Neuronal stem cell (in vitro differentiated cells): ENCODE measurements at regions not wholly inside any gene's neighbourhood (a gene's known extent, or its start where the extent isn't known, plus 50 kb on each side); places are given as distances from the start of the nearest gene placed in this dataset.

Source experiments
- DNase-seq: peaks from one replicate; pipeline ENCODE4 v3.0.0-alpha.2; 2013; ENCODE audit warnings: low spot score
- H2AFZ ChIP-seq: one replicate; pipeline ENCODE4 v1.6.1; 2013; ENCODE audit warnings: mild to moderate bottlenecking, low read length, inconsistent platforms
- H2AK5ac ChIP-seq: 2 replicates; pipeline ENCODE4 v1.6.1; 2013; ENCODE audit warnings: low read depth, mild to moderate bottlenecking, inconsistent platforms, low read length, moderate library complexity, mixed read lengths
- H2BK120ac ChIP-seq: 2 replicates; pipeline ENCODE4 v1.6.1; 2013; ENCODE audit warnings: low read depth, mild to moderate bottlenecking, inconsistent platforms, low read length, moderate library complexity, mixed read lengths
- H2BK12ac ChIP-seq: one replicate; pipeline ENCODE4 v1.6.1; 2013; ENCODE audit warnings: low read length, inconsistent platforms
- H2BK15ac ChIP-seq: 2 replicates; pipeline ENCODE4 v1.6.1; 2013; ENCODE audit warnings: mild to moderate bottlenecking, low read length, inconsistent platforms, mixed read lengths
- H2BK5ac ChIP-seq: one replicate; pipeline ENCODE4 v1.6.1; 2013; ENCODE audit warnings: inconsistent platforms, mild to moderate bottlenecking, low read length, moderate library complexity
- H3K14ac ChIP-seq: one replicate; pipeline ENCODE4 v1.6.1; 2013; ENCODE audit warnings: low read length, inconsistent platforms
- H3K18ac ChIP-seq: 2 replicates; pipeline ENCODE4 v1.6.1; 2013; ENCODE audit warnings: low read length, inconsistent platforms
- H3K23ac ChIP-seq: 2 replicates; pipeline ENCODE4 v1.6.1; 2013; ENCODE audit warnings: low read depth, mild to moderate bottlenecking, mixed read lengths, low read length, inconsistent platforms; ENCODE audit not compliant: poor library complexity
- H3K27ac ChIP-seq: replicated peaks from 3 replicates; pipeline ENCODE4 v1.5.1; 2013; ENCODE audit warnings: low read length, inconsistent platforms
- H3K27me3 ChIP-seq, 3 experiments: 2 replicates each; pipeline ENCODE4 v1.6.1; 2013; ENCODE audit warnings: low read length in 3 of 3, mild to moderate bottlenecking in 2 of 3, inconsistent platforms in 1 of 3, low read depth in 1 of 3, mixed read lengths in 1 of 3, moderate library complexity in 1 of 3; ENCODE audit not compliant: control insufficient read depth in 3 of 3, insufficient read depth in 3 of 3
- H3K36me3 ChIP-seq, 2 donors: replicated peaks in 1 of 2; 2 replicates each; pipeline ENCODE4 v1.6.1; 2013; ENCODE audit warnings: low read length in 2 of 2; ENCODE audit not compliant: control insufficient read depth in 2 of 2, insufficient read depth in 2 of 2
- H3K4ac ChIP-seq: 2 replicates; pipeline ENCODE4 v1.6.1; 2013; ENCODE audit warnings: inconsistent platforms, mild to moderate bottlenecking, low read length, moderate library complexity
- H3K4me1 ChIP-seq, 2 donors: 1 replicate in 1 of 2; 2 replicates in 1 of 2; pipeline ENCODE4 v1.6.1; 2013; ENCODE audit warnings: low read length in 2 of 2, low read depth in 1 of 2; ENCODE audit not compliant: control insufficient read depth in 2 of 2, insufficient read depth in 1 of 2
- H3K4me2 ChIP-seq: one replicate; pipeline ENCODE4 v1.6.1; 2013; ENCODE audit warnings: mild to moderate bottlenecking, low read length, inconsistent platforms; ENCODE audit not compliant: insufficient read depth, poor library complexity, severe bottlenecking
- H3K4me3 ChIP-seq, 2 donors: 2 replicates each; pipeline ENCODE4 v1.5.1; 2013; ENCODE audit warnings: low read length in 2 of 2, mild to moderate bottlenecking in 2 of 2, inconsistent platforms in 1 of 2, moderate library complexity in 1 of 2
- H3K79me1 ChIP-seq: one replicate; pipeline ENCODE4 v1.6.1; 2013; ENCODE audit warnings: low read depth, mild to moderate bottlenecking, inconsistent platforms, low read length, moderate library complexity
- H3K9ac ChIP-seq: one replicate; pipeline ENCODE4 v1.6.1; 2013; ENCODE audit warnings: mild to moderate bottlenecking, low read depth, low read length, inconsistent platforms; ENCODE audit not compliant: poor library complexity
- H3K9me3 ChIP-seq, 2 donors: replicated peaks in 1 of 2; 2 replicates each; pipeline versions ENCODE3 to v1.6.1; 2013; ENCODE audit warnings: low read length in 2 of 2, mild to moderate bottlenecking in 2 of 2, inconsistent platforms in 1 of 2, low read depth in 1 of 2, mixed read lengths in 1 of 2, moderate library complexity in 1 of 2; ENCODE audit not compliant: control insufficient read depth in 2 of 2, insufficient read depth in 1 of 2
- H4K8ac ChIP-seq: one replicate; pipeline ENCODE4 v1.6.1; 2013; ENCODE audit warnings: low read depth, mild to moderate bottlenecking, inconsistent platforms, low read length, moderate library complexity
- H4K91ac ChIP-seq: one replicate; pipeline ENCODE4 v1.6.1; 2013; ENCODE audit warnings: low read length, low read depth, mild to moderate bottlenecking, inconsistent platforms; ENCODE audit not compliant: poor library complexity
- WGBS, 2 donors: extraction: QIAGEN DNeasy Blood & Tissue Kit; methylation state at CpG; one replicate each; pipeline ENCODE4 v1.1.7; 2013; ENCODE audit warnings: missing lambda C conversion rate in 2 of 2, mixed read lengths in 1 of 2; ENCODE audit not compliant: insufficient read length in 2 of 2, insufficient replicate concordance in 1 of 2; ENCODE audit errors: extremely low coverage in 2 of 2; 5-methylcytosine and 5-hydroxymethylcytosine counted together

- no CpG with 5 or more reads among the region's 3 CpGs for WGBS, 2 donors
- Histone ChIP-seq H3K4me1 (no peaks in the 10 kb centered on the region), H3K4me2 (no peak overlapping the region)
These were observed 802.0 kb downstream of the C12orf50 start for GRCh38 chr12:87227162-87227561.

GRCh38 chr12:87217491-87217890 lies 811.7 kb downstream of the C12orf50 start:
- Histone ChIP-seq H3K9me3 (no peaks in the 10 kb centered on the region), H2BK15ac (no peak overlapping the region)

More at GRCh38 chr12:87227162-87227561, 802.0 kb downstream of the C12orf50 start:
- H2BK12ac ChIP-seq: no peak overlapping the region
- no peak overlapping the region for H3K14ac ChIP-seq
- H2AFZ ChIP-seq: no peak overlapping the region
- no peak overlapping the region for H3K4me3 ChIP-seq
- no peaks in the 10 kb centered on the region for H3K79me1 ChIP-seq
- no peak overlapping the region for H3K18ac ChIP-seq
- H2BK15ac ChIP-seq: no peak overlapping the region
- no peak overlapping the region for H4K91ac ChIP-seq
- H3K23ac ChIP-seq: no peak overlapping the region
- no peaks in the 10 kb centered on the region for H3K36me3 ChIP-seq
- no peak overlapping the region for H3K4ac ChIP-seq
- no peak overlapping the region for H3K9ac ChIP-seq
- H3K9me3 ChIP-seq: no peaks in the 10 kb centered on the region
- H3K27me3 ChIP-seq: no peaks in the 10 kb centered on the region
- no peak overlapping the region for H2BK5ac ChIP-seq
- DNase-seq: no peak
- H2AK5ac ChIP-seq: no peak overlapping the region
- H3K27ac ChIP-seq: no peak overlapping the region
- H4K8ac ChIP-seq: no peak overlapping the region
- H2BK120ac ChIP-seq: no peak overlapping the region

GRCh38 chr12:87216436-87216835 lies 812.8 kb downstream of the C12orf50 start:
- Histone ChIP-seq H4K8ac (no peak overlapping the region), H2BK5ac (no peak overlapping the region), H2BK120ac (no peak overlapping the region), H3K9ac (no peak overlapping the region), H2BK15ac (no peak overlapping the region), H2BK12ac (no peak overlapping the region), H3K27ac (no peak overlapping the region), H3K4me2 (no peak overlapping the region), H3K27me3 (no peaks in the 10 kb centered on the region), H4K91ac (no peak overlapping the region), H3K4ac (no peak overlapping the region), H2AFZ (no peak overlapping the region), H3K4me1 (no peaks in the 10 kb centered on the region), H3K4me3 (no peak overlapping the region), H3K18ac (no peak overlapping the region), H3K36me3 (no peaks in the 10 kb centered on the region), H3K9me3 (no peaks in the 10 kb centered on the region), H3K23ac (no peak overlapping the region), H3K79me1 (no peaks in the 10 kb centered on the region), H2AK5ac (no peak overlapping the region), H3K14ac (no peak overlapping the region)
- no peak for DNase-seq
- no CpG with 5 or more reads among the region's 4 CpGs for WGBS, 2 donors

More at GRCh38 chr12:87217491-87217890, 811.7 kb downstream of the C12orf50 start:
- Histone ChIP-seq H3K4me1 (no peaks in the 10 kb centered on the region), H3K18ac (no peak overlapping the region), H2AFZ (no peak overlapping the region), H3K27me3 (no peaks in the 10 kb centered on the region), H3K27ac (no peak overlapping the region), H4K8ac (no peak overlapping the region), H3K4me2 (no peak overlapping the region), H4K91ac (no peak overlapping the region), H2AK5ac (no peak overlapping the region), H2BK5ac (no peak overlapping the region), H3K14ac (no peak overlapping the region), H3K4ac (no peak overlapping the region), H3K23ac (no peak overlapping the region), H3K79me1 (no peaks in the 10 kb centered on the region), H2BK120ac (no peak overlapping the region), H3K36me3 (no peaks in the 10 kb centered on the region), H3K9ac (no peak overlapping the region), H3K4me3 (no peak overlapping the region), H2BK12ac (no peak overlapping the region)
- no peak for DNase-seq

DNA sequence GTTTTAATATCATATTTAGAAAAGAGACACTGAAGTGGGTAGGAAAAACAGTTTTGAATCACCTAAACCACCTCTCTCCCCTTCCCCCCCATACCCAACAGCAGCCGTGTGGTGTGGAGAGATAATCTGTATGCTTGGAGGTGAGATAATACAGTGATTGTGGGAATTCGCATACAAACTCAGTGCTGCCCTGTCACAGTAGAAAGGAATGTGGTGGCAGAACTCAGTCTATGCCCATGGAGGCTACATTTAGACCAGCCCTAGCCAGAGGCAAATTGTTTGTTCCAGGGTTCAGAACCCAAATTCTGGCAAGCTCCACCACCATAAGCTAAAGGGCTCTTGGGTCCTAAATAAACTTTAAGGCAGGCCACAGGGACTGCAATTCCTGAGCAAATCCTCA lies 827.0 kb downstream of the C12orf50 start:
- Histone ChIP-seq H2BK5ac (no peak overlapping the region), H4K8ac (no peak overlapping the region), H3K9me3 (no peaks in the 10 kb centered on the region), H2BK15ac (no peak overlapping the region), H3K79me1 (no peaks in the 10 kb centered on the region), H3K18ac (no peak overlapping the region), H2BK120ac (no peak overlapping the region), H3K4me3 (no peak overlapping the region), H2AK5ac (no peak overlapping the region), H3K9ac (no peak overlapping the region), H3K23ac (no peak overlapping the region), H3K4ac (no peak overlapping the region), H3K4me2 (no peak overlapping the region), H3K36me3 (no peaks in the 10 kb centered on the region), H2AFZ (no peak overlapping the region), H3K27me3 (no peaks in the 10 kb centered on the region), H2BK12ac (no peak overlapping the region), H3K27ac (no peak overlapping the region), H3K4me1 (no peaks in the 10 kb centered on the region), H3K14ac (no peak overlapping the region), H4K91ac (no peak overlapping the region)
- WGBS, 2 donors: no CpG with 5 or more reads among the region's 2 CpGs
- no peak for DNase-seq
